GM12878 (cell line): ENCODE measurements at regions not wholly inside any gene's neighbourhood (a gene's known extent, or its start where the extent isn't known, plus 50 kb on each side); places are given as distances from the start of the nearest gene placed in this dataset.

Experiments used
- ATAC-seq: fragments of 200-7000 bp; cut with Tn5 transposase; 3 replicates; pipeline ENCODE4 v1.9.1; 2020; ENCODE audit warnings: mild to moderate bottlenecking, moderate library complexity
- BruUV-seq: library from RNA; stranded (reverse); fragments of 400-500 nt; replicated peaks from 2 replicates; lab custom pipeline; 2021; lab: Mats Ljungman, UMichigan
- CTCF ChIA-PET: fragments of 300-600 bp; sonication (Branson Sonifier 250); formaldehyde crosslinking; extraction: SDS; loops from one replicate; lab custom pipeline; 2021; ENCODE audit warnings: inconsistent platforms; lab: Yijun Ruan, JAX
- POLR2A ChIA-PET: fragments of 350-600 bp; formaldehyde crosslinking; extraction: SDS; loops from one replicate; lab custom pipeline; 2021; ENCODE audit warnings: inconsistent platforms; lab: Charles Lee
- RAD21 ChIA-PET: fragments of 300-600 bp; sonication (Branson Sonifier 250); formaldehyde crosslinking; loops from one replicate; lab custom pipeline; 2023; ENCODE audit warnings: antibody characterized with exemption; ENCODE audit not compliant: unreplicated experiment; lab: Charles Lee
- SMC1A ChIA-PET: fragments of 300-600 bp; sonication (Branson Sonifier 250); formaldehyde crosslinking; loops from one replicate; lab custom pipeline; 2023; ENCODE audit not compliant: unreplicated experiment, uncharacterized antibody; lab: Charles Lee
- DNase-seq: peaks from one replicate; pipeline ENCODE4 v3.0.0-alpha.2; 2011; ENCODE audit warnings: low read depth, low spot score
- FAIRE-seq: peaks from 3 replicates; lab custom pipeline; 2011; peaks lifted over from hg19 to GRCh38; lab: Jason Lieb, UNC
- H2AFZ ChIP-seq: 2 replicates; pipeline ENCODE4 v1.6.0; 2011; ENCODE audit warnings: low read depth, low read length, control low read depth; ENCODE audit not compliant: control insufficient read depth
- H3K27ac ChIP-seq: 2 replicates; pipeline ENCODE4 v1.5.1; 2011; ENCODE audit warnings: control low read depth; ENCODE audit not compliant: control insufficient read depth, insufficient read depth
- H3K27me3 ChIP-seq, 2 experiments: replicated peaks in 1 of 2; 2 replicates each; pipeline versions ENCODE4 v1.6.0 to v1.6.1; 2011; ENCODE audit warnings: low read length in 1 of 2; ENCODE audit not compliant: control insufficient read depth in 2 of 2, insufficient read depth in 2 of 2
- H3K36me3 ChIP-seq, 2 experiments: 2 replicates each; pipeline ENCODE4 v1.5.1; 2011; ENCODE audit warnings: low read length in 1 of 2; ENCODE audit not compliant: control insufficient read depth in 2 of 2, insufficient read depth in 2 of 2
- H3K4me1 ChIP-seq: 2 replicates; pipeline ENCODE4 v1.6.1; 2011; ENCODE audit warnings: mild to moderate bottlenecking, low read length, moderate library complexity, mixed read lengths; ENCODE audit not compliant: control insufficient read depth, insufficient read depth
- H3K4me2 ChIP-seq: 2 replicates; pipeline ENCODE4 v1.6.0; 2011; ENCODE audit warnings: control low read depth; ENCODE audit not compliant: control insufficient read depth, insufficient read depth
- H3K4me3 ChIP-seq: fragments of 200-600 bp; sonication (generic); 2 replicates; pipeline ENCODE4 v1.5.1; 2016
- H3K79me2 ChIP-seq: 2 replicates; pipeline ENCODE4 v1.6.0; 2011; ENCODE audit warnings: low read length; ENCODE audit not compliant: control insufficient read depth, insufficient read depth
- H3K9ac ChIP-seq: 2 replicates; pipeline ENCODE4 v1.8.0; 2011; ENCODE audit warnings: low read length, control low read depth, mixed read lengths; ENCODE audit not compliant: control insufficient read depth, insufficient read depth
- H3K9me3 ChIP-seq: replicated peaks from 3 replicates; pipeline ENCODE4 v1.5.1; 2011; ENCODE audit warnings: mild to moderate bottlenecking, low read length; ENCODE audit not compliant: control insufficient read depth, insufficient read depth
- H4K20me1 ChIP-seq: 2 replicates; pipeline ENCODE4 v1.6.0; 2011; ENCODE audit not compliant: control insufficient read depth, insufficient read depth
- CBFB ChIP-seq: IDR thresholded peaks from 2 replicates; pipeline ENCODE4 v1.6.1; 2016; ENCODE audit warnings: antibody characterized with exemption, low read depth
- PML ChIP-seq: IDR thresholded peaks from 2 replicates; pipeline ENCODE4 v1.6.1; 2012; ENCODE audit warnings: low read length, inconsistent platforms
- SMC3 ChIP-seq: IDR thresholded peaks from 2 replicates; pipeline ENCODE4 v1.6.1; 2011; ENCODE audit warnings: low read length, improper control_type of control experiment, borderline replicate concordance
- TAF1 ChIP-seq: IDR thresholded peaks from 2 replicates; pipeline ENCODE4 v1.6.1; 2011; ENCODE audit warnings: mild to moderate bottlenecking, low read depth, low read length, borderline replicate concordance
- WRNIP1 ChIP-seq: IDR thresholded peaks from 2 replicates; pipeline ENCODE4 v1.6.1; 2011; ENCODE audit warnings: low read depth, low read length, improper control_type of control experiment, borderline replicate concordance
- WGBS: methylation state at CpG from one replicate; pipeline ENCODE4 v1.1.6; 2016; ENCODE audit warnings: low lambda C conversion rate; ENCODE audit not compliant: insufficient replicate concordance, insufficient coverage; ENCODE audit errors: missing lambda C conversion rate; 5-methylcytosine and 5-hydroxymethylcytosine counted together
- in situ Hi-C: fragments of 300-500 bp; cut with MboI; formaldehyde crosslinking; loops from 9 replicates; pipeline ENCODE4 v1.14.3; 2018; ENCODE audit warnings: mixed read lengths
- intact Hi-C: fragments of 100-400 bp; cut with micrococcal nuclease; formaldehyde crosslinking; loops from one replicate; pipeline ENCODE4 v1.14.2; 2022; ENCODE audit not compliant: unreplicated experiment
- TF ChIP-seq, protein P1 (sequence below): IDR thresholded peaks from 2 replicates; pipeline ENCODE4 v1.6.1; 2011; ENCODE audit warnings: borderline replicate concordance, low read depth, mild to moderate bottlenecking, moderate library complexity, low read length; ENCODE audit not compliant: insufficient read depth, poor library complexity, severe bottlenecking
- TF ChIP-seq, protein P2 (sequence below): fragments of 450-650 bp; formaldehyde crosslinking; IDR thresholded peaks from 2 replicates; pipeline ENCODE4 v1.4.0; 2022; ENCODE audit warnings: mild to moderate bottlenecking, moderate library complexity

DNA sequence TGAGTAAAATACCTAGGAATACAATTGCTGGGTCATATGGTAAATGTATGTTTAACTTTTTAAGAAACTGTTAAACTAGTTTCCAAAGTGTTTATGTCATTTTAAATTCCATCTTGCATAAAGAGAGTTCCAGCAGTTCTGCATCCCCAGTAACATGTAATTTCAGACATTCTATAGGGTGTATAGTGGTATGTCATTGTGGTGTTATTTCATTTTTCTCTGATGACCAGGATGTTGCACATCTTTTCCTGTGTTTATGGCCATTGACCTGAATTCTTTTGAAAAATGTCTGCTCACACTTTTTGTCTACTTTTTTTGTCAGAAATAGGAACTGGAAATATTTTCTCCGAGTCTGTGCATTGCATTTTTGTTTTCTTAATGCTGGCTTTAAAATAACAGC is 128.9 kb downstream of the TMEM200A start:
- H3K9ac ChIP-seq, result no peak overlapping the region
- H4K20me1 ChIP-seq, result no peaks in the 10 kb centered on the region
- no peaks in the 10 kb centered on the region for H3K4me1 ChIP-seq
- POLR2A ChIA-PET, result no interaction called here
- SMC1A ChIA-PET, result no interaction called here
- no peaks in the 10 kb centered on the region; a peak in 1 of 4 replicates for H3K27me3 ChIP-seq
- FAIRE-seq (no peak), DNase-seq (no peak), ATAC-seq (no peak)
- H3K4me2 ChIP-seq, result no peak overlapping the region
- H3K4me3 ChIP-seq, result no peak overlapping the region
- in situ Hi-C loops, result no loop called here
- intact Hi-C loops, result no loop called here
- CTCF ChIA-PET, result no interaction called here
- no peaks in the 10 kb centered on the region for H3K9me3 ChIP-seq
- no peak overlapping the region for H3K27ac ChIP-seq
- 0% methylated on average over 1 of the region's 1 CpG for WGBS
- no peaks in the 10 kb centered on the region for H3K79me2 ChIP-seq
- BruUV-seq, result no TSS peak
- H2AFZ ChIP-seq, result no peak overlapping the region
- TF ChIP-seq SMC3, result no peak
- TF ChIP-seq WRNIP1, result no peak
- TF ChIP-seq CBFB, result no peak
- no peak for TF ChIP-seq PML
- TF ChIP-seq, protein P1, sequence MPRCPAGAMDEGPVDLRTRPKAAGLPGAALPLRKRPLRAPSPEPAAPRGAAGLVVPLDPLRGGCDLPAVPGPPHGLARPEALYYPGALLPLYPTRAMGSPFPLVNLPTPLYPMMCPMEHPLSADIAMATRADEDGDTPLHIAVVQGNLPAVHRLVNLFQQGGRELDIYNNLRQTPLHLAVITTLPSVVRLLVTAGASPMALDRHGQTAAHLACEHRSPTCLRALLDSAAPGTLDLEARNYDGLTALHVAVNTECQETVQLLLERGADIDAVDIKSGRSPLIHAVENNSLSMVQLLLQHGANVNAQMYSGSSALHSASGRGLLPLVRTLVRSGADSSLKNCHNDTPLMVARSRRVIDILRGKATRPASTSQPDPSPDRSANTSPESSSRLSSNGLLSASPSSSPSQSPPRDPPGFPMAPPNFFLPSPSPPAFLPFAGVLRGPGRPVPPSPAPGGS, result no peak
- no peak for TF ChIP-seq TAF1
- TF ChIP-seq, protein P2, sequence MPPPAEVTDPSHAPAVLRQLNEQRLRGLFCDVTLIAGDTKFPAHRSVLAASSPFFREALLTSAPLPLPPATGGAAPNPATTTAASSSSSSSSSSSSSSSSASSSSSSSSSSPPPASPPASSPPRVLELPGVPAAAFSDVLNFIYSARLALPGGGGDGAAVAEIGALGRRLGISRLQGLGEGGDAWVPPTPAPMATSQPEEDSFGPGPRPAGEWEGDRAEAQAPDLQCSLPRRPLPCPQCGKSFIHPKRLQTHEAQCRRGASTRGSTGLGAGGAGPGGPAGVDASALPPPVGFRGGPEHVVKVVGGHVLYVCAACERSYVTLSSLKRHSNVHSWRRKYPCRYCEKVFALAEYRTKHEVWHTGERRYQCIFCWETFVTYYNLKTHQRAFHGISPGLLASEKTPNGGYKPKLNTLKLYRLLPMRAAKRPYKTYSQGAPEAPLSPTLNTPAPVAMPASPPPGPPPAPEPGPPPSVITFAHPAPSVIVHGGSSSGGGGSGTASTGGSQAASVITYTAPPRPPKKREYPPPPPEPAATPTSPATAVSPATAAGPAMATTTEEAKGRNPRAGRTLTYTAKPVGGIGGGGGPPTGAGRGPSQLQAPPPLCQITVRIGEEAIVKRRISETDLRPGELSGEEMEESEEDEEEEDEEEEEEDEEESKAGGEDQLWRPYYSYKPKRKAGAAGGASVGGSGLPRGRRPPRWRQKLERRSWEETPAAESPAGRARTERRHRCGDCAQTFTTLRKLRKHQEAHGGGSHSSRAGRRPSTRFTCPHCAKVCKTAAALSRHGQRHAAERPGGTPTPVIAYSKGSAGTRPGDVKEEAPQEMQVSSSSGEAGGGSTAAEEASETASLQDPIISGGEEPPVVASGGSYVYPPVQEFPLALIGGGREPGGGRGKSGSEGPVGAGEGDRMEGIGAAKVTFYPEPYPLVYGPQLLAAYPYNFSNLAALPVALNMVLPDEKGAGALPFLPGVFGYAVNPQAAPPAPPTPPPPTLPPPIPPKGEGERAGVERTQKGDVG (CRISPR knock-in tag), result no peak
- no peaks in the 10 kb centered on the region for H3K36me3 ChIP-seq
- RAD21 ChIA-PET, result no interaction called here
